Activated CD4-positive, alpha-beta T cell treated with anti-CD3 and anti-CD28 coated beads for 48 hours (primary cell): ENCODE measurements at regions not wholly inside any gene's neighbourhood (a gene's known extent, or its start where the extent isn't known, plus 50 kb on each side); places are given as distances from the start of the nearest gene placed in this dataset.

ENCODE experiments used
- DNase-seq: peaks from one replicate; pipeline ENCODE4 v3.0.0-alpha.2; 2020

DNA sequence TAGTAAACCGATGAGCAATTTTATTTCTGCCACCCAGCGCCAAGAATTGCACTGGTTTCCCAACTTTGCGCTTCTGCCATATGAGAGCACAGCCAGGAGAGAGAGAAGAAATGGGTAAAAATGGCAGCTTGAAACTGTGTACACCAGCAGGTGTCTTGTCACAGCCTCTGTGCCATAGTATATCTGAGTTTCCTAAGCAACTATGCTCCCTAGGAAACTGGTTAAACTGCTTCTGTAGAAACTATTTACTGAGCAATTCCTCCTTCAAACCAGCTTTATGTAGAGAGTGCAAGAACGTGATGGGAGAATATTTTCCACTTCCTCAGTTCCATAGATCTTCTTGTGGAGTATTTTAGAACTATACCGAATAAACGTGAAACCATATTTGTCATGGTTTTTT, 1361.3 kb downstream of the PCDH9 start:
- no peak for DNase-seq

DNA sequence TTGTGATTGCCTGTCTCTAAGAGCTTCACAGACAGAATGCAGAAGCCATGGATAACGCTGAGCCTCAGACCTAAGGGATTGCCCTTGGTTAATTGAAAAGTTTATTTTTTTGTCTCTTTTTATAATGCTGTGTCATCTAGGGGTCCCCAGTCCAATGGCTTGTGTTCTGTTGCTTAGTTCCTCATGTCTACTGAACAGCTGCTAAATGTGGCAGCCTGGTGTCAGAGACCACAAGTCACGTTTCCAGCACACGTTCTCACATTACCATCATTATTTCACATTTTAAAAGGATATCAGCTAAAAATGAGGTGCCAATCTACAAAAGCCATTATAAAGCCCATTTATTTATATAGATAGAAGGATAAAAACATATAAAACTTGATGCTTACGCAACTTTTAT, 1362.0 kb downstream of the PCDH9 start:
- DNase-seq: no peak

DNA sequence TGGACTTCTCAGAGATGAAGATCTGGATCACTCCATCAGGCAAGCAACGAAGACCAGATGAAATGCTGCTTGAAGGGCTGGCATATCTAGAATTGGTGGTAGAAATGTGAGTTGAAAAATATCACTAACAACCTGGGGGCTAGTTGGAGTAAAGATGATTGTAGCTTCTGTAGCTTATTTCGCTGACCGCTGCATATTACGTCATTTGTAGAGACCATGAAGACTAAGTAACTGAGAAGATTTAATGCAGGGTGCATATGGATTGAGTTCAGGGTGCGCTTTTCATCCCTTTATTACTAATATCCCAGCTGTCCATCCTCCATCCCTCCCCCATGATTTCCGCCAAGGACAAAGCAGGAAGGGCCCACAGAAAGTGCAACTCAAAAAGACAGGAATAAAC, 1364.0 kb downstream of the PCDH9 start:
- no peak for DNase-seq

DNA sequence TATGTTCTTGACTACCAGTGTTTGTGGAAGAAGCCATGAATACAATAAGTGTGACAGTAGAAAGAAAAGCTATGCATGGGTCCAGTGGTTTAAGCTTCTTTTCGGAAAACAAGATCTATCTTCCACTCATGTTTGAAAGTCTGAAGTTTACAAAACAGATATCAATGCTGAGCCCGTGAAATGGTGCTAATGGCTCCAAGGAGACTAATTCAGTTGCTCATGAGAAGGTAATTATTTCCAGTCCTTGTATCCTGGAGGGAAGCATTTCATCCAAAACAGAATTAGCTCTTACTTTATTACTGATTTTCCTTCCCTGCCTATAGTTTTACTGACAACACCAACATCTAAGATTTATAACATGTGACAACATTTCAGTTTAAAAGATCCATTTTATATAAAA, 1364.9 kb downstream of the PCDH9 start:
- DNase-seq: no peak

DNA sequence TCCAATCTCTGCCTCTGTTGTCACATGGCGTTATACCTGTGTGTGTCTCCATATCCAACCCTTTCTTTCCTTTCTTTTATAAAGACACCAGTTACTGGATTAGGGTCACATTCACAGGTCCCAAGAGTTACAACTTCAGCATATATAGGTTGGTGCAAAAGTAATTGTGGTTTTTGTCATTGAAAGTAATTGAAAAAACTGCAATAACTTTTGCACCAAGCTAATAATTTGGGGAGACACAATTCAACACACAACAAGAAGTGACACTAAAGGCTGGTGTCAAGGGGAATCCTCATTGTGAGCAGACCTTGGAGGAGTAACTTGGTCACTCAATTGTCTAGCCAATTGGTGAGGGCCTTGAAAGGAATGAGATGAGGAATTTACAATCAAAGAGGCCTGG, 1366.1 kb downstream of the PCDH9 start:
- no peak for DNase-seq

DNA sequence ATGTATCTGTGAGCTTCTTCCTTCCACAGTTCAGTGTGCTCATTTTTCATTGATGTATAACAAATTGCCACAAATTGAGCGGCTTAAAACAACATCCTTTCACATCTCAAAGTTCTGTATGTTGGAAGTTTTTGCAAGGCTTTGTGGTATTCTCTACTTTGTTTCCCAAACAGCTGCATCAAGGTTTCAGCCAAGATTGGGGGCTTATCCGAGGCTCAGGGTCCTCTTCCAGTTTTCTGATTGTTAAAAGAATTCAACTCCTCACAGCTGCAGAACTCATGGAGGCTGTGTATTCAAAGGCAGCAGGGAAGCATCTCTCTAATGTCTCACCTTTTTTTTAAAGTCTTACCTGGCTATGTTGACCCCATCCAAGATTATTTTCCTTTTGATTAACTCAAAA, 1369.8 kb downstream of the PCDH9 start:
- DNase-seq: no peak

DNA sequence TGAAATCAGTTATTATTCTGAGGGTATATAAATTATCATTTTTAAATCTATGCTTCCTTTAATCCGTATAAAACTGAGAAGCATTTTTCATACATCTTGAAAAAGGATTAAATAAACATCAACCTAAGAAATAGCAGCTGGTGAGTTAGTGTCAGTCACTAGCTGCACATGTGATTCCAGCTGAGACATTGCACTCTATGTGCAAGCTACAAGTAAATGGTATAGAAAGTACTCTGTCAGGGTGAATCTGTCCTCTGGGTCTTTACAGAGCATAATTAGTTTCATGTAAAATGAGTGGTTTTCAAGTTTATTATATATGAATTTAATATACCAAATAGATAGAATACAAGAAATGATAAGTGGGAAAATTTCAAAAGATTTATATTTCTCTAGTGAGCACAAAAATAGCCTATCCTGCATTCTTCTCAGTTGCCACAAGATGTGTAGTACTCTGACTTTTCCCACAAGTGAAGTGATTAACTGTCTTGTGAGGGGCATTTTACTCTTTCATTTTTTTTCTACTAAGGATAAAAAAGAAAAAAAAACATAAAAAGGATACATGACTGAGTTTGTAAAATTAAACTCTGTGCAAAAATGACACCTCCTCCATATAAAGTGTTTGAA, 1372.1 kb downstream of the PCDH9 start:
- no peak for DNase-seq

DNA sequence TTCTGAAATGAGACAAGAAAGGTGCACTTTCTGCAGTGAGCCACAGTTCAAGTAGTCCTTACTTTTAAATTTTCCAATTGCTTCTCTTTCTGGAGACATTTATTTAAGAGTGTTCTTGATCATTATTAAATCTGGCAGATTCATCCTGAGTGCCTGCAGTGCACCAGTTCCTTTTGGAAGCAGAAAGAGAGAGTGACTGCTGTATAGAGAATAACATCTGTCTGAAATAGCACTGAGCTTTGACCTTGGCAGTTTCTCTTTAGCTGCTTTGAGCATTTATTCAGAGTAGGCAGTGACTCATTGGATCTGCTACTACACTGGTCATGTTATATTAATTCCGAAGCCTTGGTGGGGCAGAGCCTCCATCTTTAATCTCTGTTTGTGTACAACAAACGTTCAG, 1373.7 kb downstream of the PCDH9 start:
- no peak for DNase-seq

DNA sequence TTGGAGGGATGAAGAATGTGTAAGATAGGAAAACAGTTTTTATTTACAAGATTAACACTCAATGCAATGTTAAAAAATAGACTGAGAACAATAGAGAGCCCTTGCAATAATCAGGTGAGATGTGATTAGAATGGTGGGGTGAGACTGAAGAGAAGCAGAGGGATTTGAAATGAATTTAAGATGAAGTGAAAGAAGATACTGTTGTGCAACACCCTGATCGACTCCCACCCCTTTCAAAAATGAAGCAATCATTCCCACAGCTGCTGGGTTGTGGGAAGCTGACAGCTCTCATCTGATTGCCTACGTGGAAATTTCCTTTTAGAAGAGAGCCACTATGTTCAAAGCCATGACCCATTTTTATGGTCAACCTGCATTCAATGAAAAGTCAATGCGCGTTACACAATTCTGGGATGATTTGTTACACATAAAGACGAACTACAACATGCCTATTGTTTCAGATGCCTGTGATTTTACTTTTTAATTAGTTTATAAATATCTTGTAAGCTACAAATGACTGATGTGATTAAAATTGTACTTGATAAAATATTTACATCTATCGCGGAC, 1374.8 kb downstream of the PCDH9 start:
- DNase-seq: no peak

DNA sequence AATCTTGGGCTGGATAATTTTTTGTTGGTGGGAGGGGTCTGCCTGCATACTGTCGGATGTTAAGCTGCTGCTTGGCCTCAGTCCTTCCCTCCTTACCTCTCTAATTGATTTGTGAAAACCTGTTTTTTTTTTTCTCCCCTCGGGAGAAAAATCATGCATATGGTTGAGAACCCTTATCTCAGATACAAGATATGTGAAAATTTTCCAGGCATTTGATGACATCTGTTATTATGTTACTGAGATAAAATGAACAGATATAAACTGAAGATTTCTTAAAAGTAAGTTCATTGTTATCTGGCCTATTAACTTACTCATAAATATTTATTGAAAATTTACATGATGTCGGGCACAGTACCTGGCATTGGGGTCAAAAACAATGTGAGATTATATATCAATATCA, 1375.7 kb downstream of the PCDH9 start:
- no peak for DNase-seq

DNA sequence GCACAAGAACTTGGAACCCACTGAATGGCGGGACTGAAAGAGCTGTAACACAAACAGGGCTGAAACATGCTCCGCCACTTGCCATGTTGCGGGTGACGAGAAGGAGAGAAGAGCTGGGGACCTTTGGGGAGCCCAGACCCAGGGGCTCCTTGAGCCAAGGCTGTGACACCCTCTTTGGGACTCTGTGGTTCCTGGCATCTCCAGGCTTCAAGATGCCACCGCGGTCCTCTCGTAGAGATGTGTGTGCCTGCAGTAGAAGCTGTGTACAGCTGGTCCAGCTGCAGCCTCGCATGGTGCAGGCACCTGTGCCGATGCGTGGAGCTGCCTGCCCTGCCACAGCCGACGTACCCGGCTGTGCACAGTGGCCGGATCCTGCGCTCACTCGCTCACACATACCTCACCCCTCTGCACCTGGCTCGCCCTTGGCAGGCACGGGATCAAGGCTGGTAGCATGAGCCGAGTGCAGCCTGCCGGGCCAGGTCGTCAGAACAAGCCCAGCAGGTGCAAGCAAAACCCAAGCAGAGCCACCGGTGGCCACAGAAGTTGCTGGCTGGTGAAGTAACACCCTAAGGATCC, 1385.8 kb downstream of the PCDH9 start:
- DNase-seq: no peak

DNA sequence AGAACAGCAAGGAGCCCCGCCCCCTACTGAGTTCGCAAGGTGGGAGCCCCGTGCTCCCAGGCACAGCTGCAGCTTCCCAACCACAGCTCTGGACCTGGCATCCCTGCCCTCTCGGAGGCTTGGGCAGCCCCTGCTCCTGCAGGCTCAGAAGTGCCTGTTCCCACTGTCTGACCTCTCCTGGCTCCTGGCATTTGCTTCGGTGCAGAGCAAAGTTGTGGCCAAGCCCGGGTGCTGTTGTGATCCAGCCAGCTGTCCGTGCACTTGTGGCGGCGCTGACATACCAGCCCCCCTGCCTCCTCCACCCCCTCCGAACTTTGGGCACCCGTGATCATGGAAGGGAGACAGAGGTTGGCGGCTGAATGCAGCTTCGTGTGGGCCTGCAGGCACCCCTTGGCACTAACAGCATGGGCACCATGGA, 1386.8 kb downstream of the PCDH9 start:
- DNase-seq: no peak

DNA sequence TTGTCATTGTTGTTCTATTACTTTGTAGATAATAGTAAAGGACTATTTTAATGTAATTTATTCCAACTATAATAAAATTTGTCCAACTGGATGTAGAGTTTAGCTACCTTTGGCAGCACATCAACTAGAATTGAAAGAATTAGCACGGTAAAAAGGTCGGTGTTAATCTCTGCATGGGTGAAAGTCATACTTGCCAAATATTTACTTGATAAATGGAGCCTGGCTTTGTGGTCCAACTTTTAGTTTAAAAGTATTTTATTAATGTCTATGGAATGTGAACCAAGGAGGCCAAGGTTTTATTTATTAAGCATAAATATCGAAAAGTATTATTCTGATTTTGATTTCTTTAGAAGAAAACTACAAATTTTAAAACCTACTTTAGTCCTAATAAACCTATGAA, 1389.0 kb downstream of the PCDH9 start:
- DNase-seq: no peak

DNA sequence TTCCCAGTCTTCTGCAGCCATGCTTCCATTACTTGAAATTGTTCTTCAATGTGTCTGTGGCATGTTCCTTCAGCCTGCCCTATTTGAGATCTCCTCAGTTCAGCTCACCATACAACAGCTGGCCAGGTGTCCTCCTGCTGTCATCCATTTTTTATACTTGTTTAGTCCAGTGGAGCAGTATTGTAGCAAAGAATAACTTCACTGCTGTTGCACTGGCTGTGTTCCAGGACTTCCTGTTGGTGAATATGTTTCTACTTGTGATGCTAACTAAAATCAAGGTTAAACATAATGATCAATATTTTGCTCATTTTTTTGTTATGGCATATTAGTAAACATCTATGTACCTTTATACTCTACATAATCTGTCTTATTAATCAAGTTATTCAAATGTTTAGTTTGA, 1394.1 kb downstream of the PCDH9 start:
- no peak for DNase-seq

DNA sequence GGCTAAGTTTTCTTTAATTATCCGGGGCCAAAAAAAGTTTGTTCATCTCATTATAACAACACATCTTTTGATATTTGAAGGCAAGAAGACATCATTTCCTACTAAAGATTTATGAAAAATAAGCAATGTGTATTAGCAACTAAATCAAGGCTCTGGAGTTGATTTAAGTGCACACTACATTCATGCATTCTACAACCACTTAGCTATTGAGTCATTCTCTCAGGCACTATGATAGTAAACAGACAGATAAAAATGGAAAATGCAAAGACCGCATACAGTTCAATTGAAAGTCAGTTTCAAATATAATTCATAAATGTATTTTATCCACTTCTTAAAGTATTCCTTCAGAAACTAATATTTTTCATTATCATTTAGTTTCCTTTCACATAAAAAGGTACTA, 1395.2 kb downstream of the PCDH9 start:
- DNase-seq: no peak

DNA sequence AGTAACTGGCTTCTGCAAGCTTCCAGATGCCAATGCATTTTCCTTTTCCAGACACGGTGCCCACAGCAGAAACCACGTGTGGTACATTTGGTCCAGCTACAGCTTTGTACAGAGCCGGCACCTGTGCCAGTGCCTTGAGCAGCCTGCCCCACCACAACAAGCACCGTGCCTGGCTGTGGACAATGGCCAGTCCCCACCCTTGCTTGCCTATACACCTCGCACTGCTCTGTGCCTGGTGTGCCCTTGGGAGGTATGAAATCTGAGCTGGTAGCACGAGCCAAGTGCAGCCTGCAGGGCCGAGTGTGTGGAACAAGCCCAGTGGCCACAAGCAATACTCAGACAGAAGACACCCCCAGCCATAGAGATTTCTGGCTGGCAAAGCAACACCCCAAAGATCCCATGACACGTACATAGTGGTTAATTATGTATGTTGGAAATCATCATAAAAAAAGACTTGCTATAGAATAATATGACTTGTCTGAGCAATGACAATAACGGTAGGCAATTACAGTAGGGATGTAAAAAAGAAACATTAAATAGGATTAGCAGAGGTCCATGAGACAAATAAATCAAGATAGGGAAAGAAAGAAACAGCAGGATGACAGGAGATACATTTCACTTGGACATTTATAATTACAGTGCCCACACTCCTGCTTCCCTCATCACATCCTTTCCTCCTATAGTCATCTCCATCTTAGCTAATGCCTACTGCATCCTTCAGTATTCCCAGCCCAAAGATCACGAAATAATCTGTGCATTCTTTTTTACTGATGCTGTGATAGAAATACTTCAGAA, 1399.5 kb downstream of the PCDH9 start:
- DNase-seq: no peak

DNA sequence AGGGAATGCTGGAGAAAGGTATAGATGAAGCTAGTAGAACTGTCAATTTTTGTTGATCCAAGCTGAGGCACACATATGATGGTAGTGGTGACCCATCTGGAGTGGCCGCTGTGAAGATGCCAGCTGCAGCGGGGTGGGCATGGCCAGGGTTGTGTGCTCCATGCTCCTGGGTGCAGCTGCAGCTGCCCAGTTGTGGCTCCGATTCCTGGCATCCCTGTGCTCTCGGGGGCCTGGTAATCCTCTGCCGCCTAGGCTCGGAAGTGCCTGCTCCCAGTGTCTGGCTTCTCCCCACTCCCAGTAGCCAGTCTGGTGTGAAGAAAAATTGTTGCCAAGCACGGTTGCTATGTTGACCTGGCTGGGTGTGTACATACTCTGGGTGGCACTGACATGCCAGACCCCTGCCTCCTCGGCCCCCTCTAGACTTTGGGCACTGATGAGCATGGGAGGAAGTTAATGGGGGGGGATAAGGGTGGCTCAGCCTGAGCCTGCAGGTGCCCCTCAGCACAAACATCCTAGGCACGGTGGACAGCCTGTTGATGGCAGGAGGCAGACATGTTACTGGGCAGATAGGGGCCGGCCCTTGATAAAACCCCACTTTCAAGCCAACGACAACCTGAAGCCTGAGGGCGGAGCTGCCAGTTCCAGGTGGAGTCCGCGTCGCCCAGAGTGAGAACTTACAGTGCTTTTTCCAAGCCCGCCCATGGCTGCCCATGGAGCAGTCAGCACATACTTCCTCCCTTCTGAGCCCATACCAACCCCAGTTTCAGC, 1400.7 kb downstream of the PCDH9 start:
- DNase-seq: no peak

DNA sequence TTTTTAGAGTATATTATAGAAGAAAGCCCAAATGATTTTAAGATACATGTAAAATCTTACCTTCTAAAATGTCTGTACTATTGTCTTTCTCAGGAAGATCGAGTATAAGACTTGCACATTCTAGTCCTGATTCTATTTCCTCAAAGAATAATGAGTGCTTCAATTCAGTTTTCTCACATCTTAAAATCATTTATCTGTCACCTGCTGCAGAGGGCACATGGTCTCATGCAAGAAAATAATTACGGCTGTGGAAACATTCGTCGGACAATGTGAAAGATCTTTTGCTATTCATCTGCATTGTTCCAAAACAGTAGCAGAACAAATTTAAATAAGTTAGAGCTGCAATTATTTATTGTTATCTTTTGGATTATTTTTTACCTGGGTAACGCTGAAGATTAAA, 1403.5 kb downstream of the PCDH9 start:
- DNase-seq: no peak

DNA sequence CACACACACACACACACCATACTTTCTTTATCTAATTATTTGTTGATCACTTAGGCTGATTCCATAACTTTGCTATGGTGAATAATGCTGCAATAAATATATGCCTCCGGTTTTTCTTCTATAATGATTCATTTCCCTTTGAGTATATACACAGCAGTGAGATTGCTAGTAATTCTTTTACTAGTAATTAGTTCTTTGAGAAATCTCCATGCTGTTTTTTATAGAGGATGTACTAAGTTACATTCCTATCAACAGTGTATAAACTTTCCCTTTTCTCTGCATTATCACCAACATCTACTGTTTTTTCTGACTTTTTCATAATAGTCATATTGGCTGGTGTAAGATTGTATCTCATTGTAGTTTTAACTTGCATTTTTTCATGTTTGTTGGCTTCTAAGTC, 1405.1 kb downstream of the PCDH9 start:
- DNase-seq: no peak

DNA sequence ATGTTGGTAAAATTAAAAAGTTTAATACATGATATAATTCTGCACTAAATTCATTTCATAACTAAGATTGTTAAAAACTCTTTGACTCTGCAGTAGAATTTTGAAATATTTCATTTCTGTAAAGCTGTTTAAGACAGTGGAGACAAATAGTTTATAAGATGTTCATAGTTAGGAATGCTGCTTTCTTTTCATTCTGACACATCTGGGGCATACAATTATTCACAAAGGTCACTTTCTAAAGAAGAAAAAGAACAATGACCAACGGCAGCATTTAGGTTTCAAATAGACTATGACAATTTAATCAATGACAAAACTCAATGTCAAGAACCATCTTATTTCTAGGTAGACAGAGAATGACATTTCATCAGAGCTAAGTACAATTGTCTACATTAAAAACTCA, 1422.1 kb downstream of the PCDH9 start:
- DNase-seq: no peak

DNA sequence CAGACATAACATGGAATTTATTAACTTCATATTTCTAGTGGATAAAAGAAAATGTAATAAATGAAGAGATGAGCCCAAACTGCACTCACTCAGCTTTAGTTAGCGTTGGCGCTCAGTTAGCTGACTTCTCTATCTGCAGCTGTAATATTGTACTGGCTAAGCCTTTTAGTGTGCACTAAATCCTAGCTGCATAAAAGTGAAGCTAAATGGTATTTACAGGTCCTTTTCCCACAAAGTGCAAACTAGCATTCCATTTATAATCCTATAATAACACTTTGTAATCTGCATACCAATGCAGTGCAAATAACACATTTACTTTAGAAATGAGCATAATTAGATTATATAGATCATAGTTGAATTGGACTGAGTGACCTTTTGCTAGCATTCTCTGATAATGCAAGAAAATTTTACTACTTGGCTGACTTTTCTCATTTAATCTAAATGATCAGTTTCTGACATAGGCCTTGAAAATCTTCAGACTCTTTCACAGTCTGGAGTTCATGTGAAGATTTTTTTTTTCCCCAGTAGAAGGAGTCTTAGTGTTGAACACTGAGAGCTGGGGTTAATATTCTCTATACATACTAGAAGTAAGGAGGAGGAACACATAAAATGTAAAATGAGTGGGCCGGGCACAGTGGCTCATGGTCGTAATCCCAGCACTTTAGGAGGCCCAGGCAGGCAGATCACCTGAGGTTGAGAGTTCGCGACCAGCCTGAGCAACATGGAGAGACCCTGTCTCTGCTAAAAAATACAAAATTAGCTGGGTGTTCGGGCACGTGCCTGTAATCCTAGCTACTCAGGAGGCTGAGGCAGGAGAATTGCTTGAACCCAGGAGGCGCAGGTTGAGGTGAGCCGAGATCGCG, 1426.4 kb downstream of the PCDH9 start:
- DNase-seq: no peak

DNA sequence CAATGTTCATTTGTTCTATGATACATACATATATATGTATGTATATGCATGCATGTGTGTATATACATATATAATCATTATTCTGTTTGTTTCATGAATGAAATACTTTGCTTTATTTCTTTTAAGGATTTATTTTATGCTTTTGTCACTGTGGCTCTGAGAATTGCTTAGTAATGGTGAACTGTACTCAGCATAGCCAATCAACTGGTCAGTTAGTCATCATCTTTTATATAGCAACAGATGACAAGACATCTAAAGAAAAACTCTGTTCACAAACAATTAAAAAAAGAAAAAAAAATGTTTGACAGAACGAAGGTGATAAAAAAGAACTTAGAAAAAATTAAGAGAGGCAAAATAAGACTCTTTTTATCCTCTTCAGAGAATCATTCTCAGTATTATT, 1440.3 kb downstream of the PCDH9 start:
- DNase-seq: no peak
